ENCODE measurements at regions not wholly inside any gene's neighbourhood (a gene's known extent, or its start where the extent isn't known, plus 50 kb on each side); places are given as distances from the start of the nearest gene placed in this dataset.

- TF ChIP-seq, protein P1, sequence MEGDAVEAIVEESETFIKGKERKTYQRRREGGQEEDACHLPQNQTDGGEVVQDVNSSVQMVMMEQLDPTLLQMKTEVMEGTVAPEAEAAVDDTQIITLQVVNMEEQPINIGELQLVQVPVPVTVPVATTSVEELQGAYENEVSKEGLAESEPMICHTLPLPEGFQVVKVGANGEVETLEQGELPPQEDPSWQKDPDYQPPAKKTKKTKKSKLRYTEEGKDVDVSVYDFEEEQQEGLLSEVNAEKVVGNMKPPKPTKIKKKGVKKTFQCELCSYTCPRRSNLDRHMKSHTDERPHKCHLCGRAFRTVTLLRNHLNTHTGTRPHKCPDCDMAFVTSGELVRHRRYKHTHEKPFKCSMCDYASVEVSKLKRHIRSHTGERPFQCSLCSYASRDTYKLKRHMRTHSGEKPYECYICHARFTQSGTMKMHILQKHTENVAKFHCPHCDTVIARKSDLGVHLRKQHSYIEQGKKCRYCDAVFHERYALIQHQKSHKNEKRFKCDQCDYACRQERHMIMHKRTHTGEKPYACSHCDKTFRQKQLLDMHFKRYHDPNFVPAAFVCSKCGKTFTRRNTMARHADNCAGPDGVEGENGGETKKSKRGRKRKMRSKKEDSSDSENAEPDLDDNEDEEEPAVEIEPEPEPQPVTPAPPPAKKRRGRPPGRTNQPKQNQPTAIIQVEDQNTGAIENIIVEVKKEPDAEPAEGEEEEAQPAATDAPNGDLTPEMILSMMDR (IDR thresholded peaks at IDR 0.05), result no peak
- TF ChIP-seq JUND (IDR thresholded peaks at IDR 0.05) (no peak), REST (IDR thresholded peaks at IDR 0.05; ENCODE audit: low read depth, low read length) (no peak), RAD21 (IDR thresholded peaks at IDR 0.05; ENCODE audit: low read length) (no peak), POLR2AphosphoS5 (IDR thresholded peaks at IDR 0.05; ENCODE audit: low read depth, low read length) (no peak), YY1 (IDR thresholded peaks at IDR 0.05; ENCODE audit: low read depth) (no peak), MAX (IDR thresholded peaks at IDR 0.05; ENCODE audit: low read depth) (no peak), EP300 (IDR thresholded peaks at IDR 0.05; ENCODE audit: borderline replicate concordance in 1 of 2, low read depth in 1 of 2, low read length in 1 of 2) (no peak), SIN3A (IDR thresholded peaks at IDR 0.05; ENCODE audit: borderline replicate concordance, low read depth, low read length) (no peak)
Observed at GRCh38 chr1:163509114-163509513, 187.4 kb downstream of the NUF2 start.

Data from SK-N-SH (cell line).